ENCODE measurements at regions not wholly inside any gene's neighbourhood (a gene's known extent, or its start where the extent isn't known, plus 50 kb on each side); places are given as distances from the start of the nearest gene placed in this dataset.

GRCh38 chr18:56173542-56174220, 464.7 kb downstream of the TXNL1 start:
- FAIRE-seq = no peak

More at GRCh38 chr18:56173542-56174220, 464.7 kb downstream of the TXNL1 start:
- H3K9me3 ChIP-seq (replicated peaks; ENCODE audit: control insufficient read depth, insufficient read depth, low read depth, low read length) = no peaks in the 10 kb centered on the region
- ATAC-seq = no peak
- H3K79me2 ChIP-seq (ENCODE audit: control insufficient read depth, insufficient read depth, low read length) = no peaks in the 10 kb centered on the region
- in situ Hi-C loops (cut with MboI) (no loop called here), intact Hi-C loops (cut with micrococcal nuclease) (no loop called here)
- ChIA-PET CTCF (ENCODE audit: low intra/inter-chr PET ratio) (no interaction called here), POLR2A (no interaction called here)
- H3K27ac ChIP-seq (ENCODE audit: extremely low read depth, low read depth, low read length) = no peak overlapping the region
- no peaks in the 10 kb centered on the region for H4K20me1 ChIP-seq (replicated peaks; ENCODE audit: control insufficient read depth, insufficient read depth, low read length)
- DNase-seq (ENCODE audit: extremely low read depth in 1 of 4, low spot score in 3 of 4) = no peak
- no TSS peak for BruUV-seq (replicated peaks)
- no peaks in the 10 kb centered on the region for H3K27me3 ChIP-seq (ENCODE audit: control insufficient read depth in 2 of 2, insufficient read depth in 2 of 2, low read length in 2 of 2)
- no peak overlapping the region for H3K4me2 ChIP-seq (ENCODE audit: insufficient read depth, low read length)
- H3K36me3 ChIP-seq (ENCODE audit: control insufficient read depth, insufficient read depth, low read length) = no peaks in the 10 kb centered on the region
- no peaks in the 10 kb centered on the region for H3K4me1 ChIP-seq (replicated peaks in 1 of 2; ENCODE audit: control insufficient read depth in 2 of 2, insufficient read depth in 2 of 2, low read length in 2 of 2)
- TF ChIP-seq U2AF1 (optimal IDR thresholded peaks at IDR 0.05; ENCODE audit: low read depth, low read length) = no peak
- TF ChIP-seq KAT8 (IDR thresholded peaks at IDR 0.05; ENCODE audit: low read depth) = no peak
- no peak for TF ChIP-seq ZNF644 (tag; IDR thresholded peaks at IDR 0.05; ENCODE audit: low read depth)
- no peak for TF ChIP-seq ZMIZ1 (IDR thresholded peaks at IDR 0.05; ENCODE audit: low read depth in 2 of 2, low read length in 2 of 2)
- no peak for TF ChIP-seq POU5F1 (IDR thresholded peaks at IDR 0.05; ENCODE audit: borderline replicate concordance, low read depth, low read length, partially characterized antibody)
- no peak for TF ChIP-seq USF1 (CRISPR knock-in tag; IDR thresholded peaks at IDR 0.05)
- no peak for TF ChIP-seq DPF2 (IDR thresholded peaks at IDR 0.05)
- TF ChIP-seq DNMT1 (IDR thresholded peaks at IDR 0.05) = no peak
- no peak overlapping the region for H3K4me3 ChIP-seq
- no peak overlapping the region for H3K9ac ChIP-seq (ENCODE audit: insufficient read depth in 1 of 2, low read depth in 2 of 2, low read length in 2 of 2)
- no peaks in the 10 kb centered on the region for H3K9me1 ChIP-seq (ENCODE audit: control insufficient read depth, insufficient read depth, low read length)
- H2AFZ ChIP-seq (ENCODE audit: low read depth, low read length) = no peak overlapping the region
